ENCODE measurements at regions not wholly inside any gene's neighbourhood (a gene's known extent, or its start where the extent isn't known, plus 50 kb on each side); places are given as distances from the start of the nearest gene placed in this dataset.

- TF ChIP-seq CTCF (conservative IDR thresholded peaks at IDR 0.05; ENCODE audit: low read depth, low read length) (no peak), EZH2 (IDR thresholded peaks at IDR 0.05; ENCODE audit: low read length, unreplicated experiment) (no peak)
These were observed 63.5 kb upstream of the MOCS2 start for GRCh38 chr5:53173083-53173482.

Data from PC-3 (cell line).